ENCODE measurements at regions not wholly inside any gene's neighbourhood (a gene's known extent, or its start where the extent isn't known, plus 50 kb on each side); places are given as distances from the start of the nearest gene placed in this dataset.
A peak's percentile ranks its signal among the peaks of the same experiment; 100 is the strongest.

- no peak for TF ChIP-seq CTCF (IDR thresholded peaks at IDR 0.05; ENCODE audit: low read depth, low read length)
- Histone ChIP-seq H3K27ac (no peak overlapping the region), H3K4me3 (no peak overlapping the region), H3K4me1 (ENCODE audit: low read depth) (peaks cover 9% of the 10 kb centered on the region), H3K27me3 (no peaks in the 10 kb centered on the region), H3K9me3 (ENCODE audit: low read depth) (no peaks in the 10 kb centered on the region), H3K36me3 (no peaks in the 10 kb centered on the region)
- peak in 1 of 2 donors; percentile 72 for DNase-seq (ENCODE audit: low read depth in 1 of 2, low spot score in 1 of 2)
These were observed 176.2 kb downstream of the PTEN start for GRCh38 chr10:88039496-88040200.

- no peaks in the 10 kb centered on the region for H3K27me3 ChIP-seq
- peaks cover 9% of the 10 kb centered on the region for H3K4me1 ChIP-seq (ENCODE audit: low read depth)
- TF ChIP-seq CTCF (IDR thresholded peaks at IDR 0.05; ENCODE audit: low read depth, low read length), result no peak
- H3K36me3 ChIP-seq, result no peaks in the 10 kb centered on the region
- no peaks in the 10 kb centered on the region for H3K9me3 ChIP-seq (ENCODE audit: low read depth)
- no peak overlapping the region for H3K27ac ChIP-seq
- no peak overlapping the region for H3K4me3 ChIP-seq
- DNase-seq (ENCODE audit: low read depth in 1 of 2, low spot score in 1 of 2), result peak in 1 of 2 donors; percentile 42
These were observed 178.1 kb downstream of the PTEN start for GRCh38 chr10:88041243-88042159.

DNA sequence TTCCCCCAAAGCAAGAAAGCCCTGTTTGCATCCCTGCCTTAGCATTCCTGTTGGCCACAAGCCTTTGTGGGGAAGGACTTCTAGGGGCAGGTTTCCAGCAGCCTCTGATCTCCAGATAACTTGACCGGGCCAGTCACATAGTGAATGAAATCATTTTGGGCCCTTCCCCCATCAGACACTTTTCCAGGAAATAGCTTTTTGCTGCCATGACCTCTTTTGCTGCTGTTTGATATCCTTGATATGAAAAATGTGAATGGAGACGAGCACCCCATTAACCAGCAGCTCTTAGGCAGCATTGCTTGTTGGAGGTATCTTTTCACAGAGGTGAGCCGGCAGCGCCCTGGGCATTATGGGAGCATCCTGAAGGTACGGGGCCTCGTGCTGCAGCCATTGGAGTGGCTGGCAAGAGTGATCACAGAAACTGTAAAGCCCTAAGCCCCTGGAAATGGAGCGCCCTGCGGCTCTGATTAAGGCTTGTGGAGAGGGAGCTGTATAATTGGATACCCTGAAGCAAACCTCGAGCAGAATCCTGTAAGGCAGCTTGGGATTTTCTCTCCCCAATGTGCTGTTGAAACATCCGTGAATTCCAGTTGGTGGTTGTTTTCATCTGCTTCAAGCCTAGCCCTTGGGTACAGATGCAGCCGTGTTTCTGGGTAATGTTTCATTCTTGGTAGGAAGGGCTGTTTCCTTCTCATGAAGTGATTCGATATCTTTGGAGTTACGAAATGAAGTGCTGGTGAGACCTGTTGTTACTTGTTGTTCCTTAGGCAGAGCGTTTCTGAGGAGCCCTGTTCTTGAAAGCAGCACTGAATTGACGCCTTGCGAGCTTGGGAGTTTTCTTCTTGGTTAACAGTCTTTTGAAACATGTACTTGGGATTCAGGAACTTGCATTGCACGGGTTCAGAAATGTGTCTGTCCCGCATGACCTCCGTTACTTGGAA is 179.0 kb downstream of the PTEN start:
- Histone ChIP-seq H3K9me3 (ENCODE audit: low read depth) (no peaks in the 10 kb centered on the region), H3K27ac (peak overlapping the region; percentile 20), H3K4me3 (no peak overlapping the region), H3K27me3 (no peaks in the 10 kb centered on the region), H3K36me3 (no peaks in the 10 kb centered on the region), H3K4me1 (ENCODE audit: low read depth) (peaks cover 9% of the 10 kb centered on the region)
- peak; percentile 46 to 80 for DNase-seq (ENCODE audit: low read depth in 1 of 2, low spot score in 1 of 2)
- TF ChIP-seq CTCF (IDR thresholded peaks at IDR 0.05; ENCODE audit: low read depth, low read length), result no peak

GRCh38 chr10:88045096-88045495 is 181.7 kb downstream of the PTEN start:
- TF ChIP-seq CTCF (IDR thresholded peaks at IDR 0.05; ENCODE audit: low read depth, low read length), result no peak
- Histone ChIP-seq H3K36me3 (no peaks in the 10 kb centered on the region), H3K9me3 (ENCODE audit: low read depth) (no peaks in the 10 kb centered on the region), H3K4me1 (ENCODE audit: low read depth) (peaks cover 9% of the 10 kb centered on the region), H3K27ac (no peak overlapping the region), H3K4me3 (no peak overlapping the region), H3K27me3 (no peaks in the 10 kb centered on the region)
- no peak for DNase-seq (ENCODE audit: low read depth in 1 of 2, low spot score in 1 of 2)
